ENCODE measurements at regions not wholly inside any gene's neighbourhood (a gene's known extent, or its start where the extent isn't known, plus 50 kb on each side); places are given as distances from the start of the nearest gene placed in this dataset.

- H3K4me3 ChIP-seq (ENCODE audit: low read depth, low read length): no peak overlapping the region
- ChIA-PET POLR2A (no interaction called here), CTCF (no interaction called here)
- H3K36me3 ChIP-seq (ENCODE audit: control insufficient read depth, insufficient read depth, low read length): no peaks in the 10 kb centered on the region
- no peak for TF ChIP-seq CTCF (IDR thresholded peaks at IDR 0.05; ENCODE audit: insufficient read depth, low read depth, low read length)
- no peak for DNase-seq (ENCODE audit: low read depth)
- no peaks in the 10 kb centered on the region for H3K27me3 ChIP-seq (ENCODE audit: control insufficient read depth, insufficient read depth, low read length)
Measured at GRCh38 chr2:19070886-19071285, 287.5 kb downstream of the OSR1 start.

- ChIA-PET POLR2A (no interaction called here), CTCF (interaction anchor here (0.7 kb wide), 1 partner anchor 803 kb away, joined by 3 read pairs; no protein-coding TSS in a partner anchor)
Measured at GRCh38 chr2:19068206-19068605, 290.2 kb downstream of the OSR1 start.

GRCh38 chr2:19062370-19062769 is 296.1 kb downstream of the OSR1 start:
- H3K36me3 ChIP-seq (ENCODE audit: control insufficient read depth, insufficient read depth, low read length): no peaks in the 10 kb centered on the region
- TF ChIP-seq CTCF (IDR thresholded peaks at IDR 0.05; ENCODE audit: insufficient read depth, low read depth, low read length): no peak
- H3K27me3 ChIP-seq (ENCODE audit: control insufficient read depth, insufficient read depth, low read length): no peaks in the 10 kb centered on the region
- ChIA-PET POLR2A (no interaction called here), CTCF (no interaction called here)
- no peak for DNase-seq (ENCODE audit: low read depth)
- no peak overlapping the region for H3K4me3 ChIP-seq (ENCODE audit: low read depth, low read length)

More at GRCh38 chr2:19068206-19068605, 290.2 kb downstream of the OSR1 start:
- no peaks in the 10 kb centered on the region for H3K36me3 ChIP-seq (ENCODE audit: control insufficient read depth, insufficient read depth, low read length)
- no peaks in the 10 kb centered on the region for H3K27me3 ChIP-seq (ENCODE audit: control insufficient read depth, insufficient read depth, low read length)
- no peak for DNase-seq (ENCODE audit: low read depth)
- H3K4me3 ChIP-seq (ENCODE audit: low read depth, low read length): no peak overlapping the region
- TF ChIP-seq CTCF (IDR thresholded peaks at IDR 0.05; ENCODE audit: insufficient read depth, low read depth, low read length): no peak

GRCh38 chr2:19059076-19059475 is 299.3 kb downstream of the OSR1 start:
- H3K4me3 ChIP-seq (ENCODE audit: low read depth, low read length): no peak overlapping the region
- no peaks in the 10 kb centered on the region for H3K27me3 ChIP-seq (ENCODE audit: control insufficient read depth, insufficient read depth, low read length)
- DNase-seq (ENCODE audit: low read depth): no peak
- ChIA-PET POLR2A (no interaction called here), CTCF (no interaction called here)
- no peaks in the 10 kb centered on the region for H3K36me3 ChIP-seq (ENCODE audit: control insufficient read depth, insufficient read depth, low read length)
- no peak for TF ChIP-seq CTCF (IDR thresholded peaks at IDR 0.05; ENCODE audit: insufficient read depth, low read depth, low read length)

GRCh38 chr2:19051203-19051831 is 307.1 kb downstream of the OSR1 start:
- no peak for TF ChIP-seq CTCF (IDR thresholded peaks at IDR 0.05; ENCODE audit: insufficient read depth, low read depth, low read length)
- no peak for DNase-seq (ENCODE audit: low read depth)
- Histone ChIP-seq H3K27me3 (ENCODE audit: control insufficient read depth, insufficient read depth, low read length) (no peaks in the 10 kb centered on the region), H3K36me3 (ENCODE audit: control insufficient read depth, insufficient read depth, low read length) (no peaks in the 10 kb centered on the region), H3K4me3 (ENCODE audit: low read depth, low read length) (no peak overlapping the region)
- ChIA-PET POLR2A (no interaction called here), CTCF (no interaction called here)

Measured in BJ (cell line).